PC-9 (cell line): ENCODE measurements at regions not wholly inside any gene's neighbourhood (a gene's known extent, or its start where the extent isn't known, plus 50 kb on each side); places are given as distances from the start of the nearest gene placed in this dataset.

Source experiments
- BruUV-seq: library from RNA; stranded (reverse); fragments of 400-500 nt; replicated peaks from 2 replicates; lab custom pipeline; 2021; lab: Mats Ljungman, UMichigan
- CTCF ChIA-PET: fragments of 300-600 bp; sonication (Branson Sonifier 250); formaldehyde crosslinking; loops from one replicate; lab custom pipeline; 2022; ENCODE audit warnings: antibody characterized with exemption; lab: Charles Lee
- POLR2A ChIA-PET: fragments of 300-600 bp; sonication (Branson Sonifier 250); formaldehyde crosslinking; loops from one replicate; lab custom pipeline; 2022; ENCODE audit warnings: antibody characterized with exemption; ENCODE audit not compliant: unreplicated experiment; lab: Charles Lee
- DNase-seq, 2 experiments: peaks; one replicate each; pipeline versions ENCODE4 v3.0.0 to v3.0.0-alpha.2; 2015 to 2022; ENCODE audit warnings: mixed read lengths in 1 of 2
- H2AFZ ChIP-seq: fragments of 200-600 bp; sonication (generic); 2 replicates; pipeline ENCODE4 v1.8.1; 2017; ENCODE audit warnings: antibody characterized with exemption
- H3F3A ChIP-seq: fragments of 200-600 bp; sonication (generic); 2 replicates; pipeline ENCODE4 v1.8.1; 2017; ENCODE audit warnings: antibody characterized with exemption, mild to moderate bottlenecking, low read depth; ENCODE audit not compliant: insufficient read depth
- H3K27ac ChIP-seq: fragments of 200-600 bp; sonication (generic); 2 replicates; pipeline ENCODE4 v1.6.1; 2016; ENCODE audit warnings: mixed run types
- H3K27me3 ChIP-seq: fragments of 200-600 bp; sonication (generic); 2 replicates; pipeline ENCODE4 v1.6.1; 2016; ENCODE audit warnings: low read depth, mixed run types; ENCODE audit not compliant: insufficient read depth
- H3K36me3 ChIP-seq: fragments of 200-600 bp; sonication (generic); 2 replicates; pipeline ENCODE4 v1.6.1; 2016; ENCODE audit warnings: low read depth, mixed run types
- H3K4me1 ChIP-seq: fragments of 200-600 bp; sonication (generic); replicated peaks from 2 replicates; pipeline ENCODE4 v1.6.1; 2016; ENCODE audit warnings: mixed run types; ENCODE audit not compliant: insufficient read depth
- H3K4me2 ChIP-seq: fragments of 200-600 bp; sonication (generic); 2 replicates; pipeline ENCODE4 v1.6.1; 2017; ENCODE audit warnings: mixed run types
- H3K4me3 ChIP-seq: fragments of 200-600 bp; sonication (generic); 2 replicates; pipeline ENCODE4 v1.6.1; 2016; ENCODE audit warnings: mixed run types
- H3K79me2 ChIP-seq: fragments of 200-600 bp; sonication (generic); 2 replicates; pipeline ENCODE4 v1.6.1; 2017; ENCODE audit warnings: low read depth, mixed run types
- H3K9me2 ChIP-seq: fragments of 200-600 bp; sonication (generic); 2 replicates; pipeline ENCODE4 v1.8.1; 2017; ENCODE audit warnings: mild to moderate bottlenecking; ENCODE audit not compliant: insufficient read depth
- H3K9me3 ChIP-seq: fragments of 200-600 bp; sonication (generic); 2 replicates; pipeline ENCODE4 v1.8.1; 2016; ENCODE audit warnings: low read depth; ENCODE audit not compliant: insufficient read depth
- H4K20me1 ChIP-seq: fragments of 200-600 bp; sonication (generic); 2 replicates; pipeline ENCODE4 v1.8.1; 2017; ENCODE audit not compliant: insufficient read depth
- CTCF ChIP-seq: fragments of 200-600 bp; sonication (generic); conservative IDR thresholded peaks from 2 replicates; pipeline ENCODE4 v1.6.1; 2017; ENCODE audit warnings: mixed run types, antibody characterized with exemption, mild to moderate bottlenecking, moderate library complexity
- EZH2 ChIP-seq: fragments of 200-600 bp; sonication (generic); IDR thresholded peaks from 2 replicates; pipeline ENCODE4 v1.8.0; 2017; ENCODE audit warnings: antibody characterized with exemption, low read depth
- intact Hi-C: fragments of 100-400 bp; cut with micrococcal nuclease; formaldehyde crosslinking; loops from one replicate; pipeline ENCODE4 v1.10.0; 2022; ENCODE audit not compliant: unreplicated experiment

- no peaks in the 10 kb centered on the region for H4K20me1 ChIP-seq
- 0 out of 2 replicates have a peak, but pooled peaks cover 2% of the 10 kb centered on the region for H3F3A ChIP-seq
- no peak for DNase-seq
- ChIA-PET POLR2A (no interaction called here), CTCF (no interaction called here)
- H3K27me3 ChIP-seq = no peaks in the 10 kb centered on the region
- H3K4me2 ChIP-seq = no peak overlapping the region
- H3K27ac ChIP-seq = no peak overlapping the region
- H3K9me2 ChIP-seq = no peaks in the 10 kb centered on the region
- H3K36me3 ChIP-seq = no peaks in the 10 kb centered on the region
- no peaks in the 10 kb centered on the region for H3K9me3 ChIP-seq
- H3K4me1 ChIP-seq = peaks cover 27% of the 10 kb centered on the region
- H2AFZ ChIP-seq = no peak overlapping the region
- no peaks in the 10 kb centered on the region for H3K79me2 ChIP-seq
- intact Hi-C loops = no loop called here
- no peak overlapping the region for H3K4me3 ChIP-seq
- BruUV-seq = no TSS peak
- TF ChIP-seq CTCF = no peak
- no peak for TF ChIP-seq EZH2
Observed at GRCh38 chr2:111666160-111666559, 217.8 kb downstream of the ANAPC1 start.

- Histone ChIP-seq H3K27ac (peak overlapping the region; percentile 50), H3K36me3 (no peaks in the 10 kb centered on the region), H4K20me1 (no peaks in the 10 kb centered on the region), H3K9me2 (no peaks in the 10 kb centered on the region), H3K4me2 (peak overlapping the region; percentile 18; the same call in 1 of the 2 replicates), H2AFZ (no peak overlapping the region), H3K9me3 (no peaks in the 10 kb centered on the region), H3F3A (no peaks in the 10 kb centered on the region), H3K79me2 (no peaks in the 10 kb centered on the region), H3K4me1 (peaks cover 18% of the 10 kb centered on the region), H3K4me3 (no peak overlapping the region), H3K27me3 (no peaks in the 10 kb centered on the region)
- no TSS peak for BruUV-seq
- ChIA-PET CTCF (no interaction called here), POLR2A (no interaction called here)
- intact Hi-C loops = loop anchor here (1.0 kb wide), 1 partner anchor 856 kb away; no protein-coding TSS in a partner anchor
- TF ChIP-seq EZH2 (no peak), CTCF (no peak)
- no peak for DNase-seq
Observed at GRCh38 chr2:111667001-111667400, 217.0 kb downstream of the ANAPC1 start.

GRCh38 chr2:111667542-111668273 is 216.3 kb downstream of the ANAPC1 start:
- Histone ChIP-seq H3K27ac (peak overlapping the region; percentile 50), H3K4me1 (peaks cover 11% of the 10 kb centered on the region), H3K4me3 (no peak overlapping the region), H4K20me1 (no peaks in the 10 kb centered on the region), H3K79me2 (no peaks in the 10 kb centered on the region), H3K36me3 (no peaks in the 10 kb centered on the region), H3K9me3 (no peaks in the 10 kb centered on the region), H3K9me2 (no peaks in the 10 kb centered on the region), H3K27me3 (no peaks in the 10 kb centered on the region), H3K4me2 (peak overlapping the region; percentile 18), H2AFZ (no peak overlapping the region), H3F3A (no peaks in the 10 kb centered on the region)
- intact Hi-C loops = loop anchor here (1.0 kb wide), 1 partner anchor 856 kb away; no protein-coding TSS in a partner anchor
- POLR2A ChIA-PET = no interaction called here
- no TSS peak for BruUV-seq
- CTCF ChIA-PET = no interaction called here
- DNase-seq = peak; percentile 58 to 80
- TF ChIP-seq CTCF = peak; percentile 72
- TF ChIP-seq EZH2 = no peak
